Ovary (tissue), 7 donors: ENCODE measurements at regions not wholly inside any gene's neighbourhood (a gene's known extent, or its start where the extent isn't known, plus 50 kb on each side); places are given as distances from the start of the nearest gene placed in this dataset.

ENCODE experiments used
- DNase-seq, 5 donors: peaks; one replicate each; pipeline ENCODE4 v3.0.0-alpha.2; 2019 to 2020
- H3K27ac ChIP-seq, 2 donors: fragments of 200-600 bp; one replicate each; pipeline versions ENCODE4 v1.5.1 to v1.8.0; 2019 to 2022
- H3K27me3 ChIP-seq: fragments of 200-600 bp; one replicate; pipeline ENCODE4 v1.8.0; 2022
- H3K36me3 ChIP-seq: fragments of 200-600 bp; sonication (generic); one replicate; pipeline ENCODE4 v1.5.1; 2019
- H3K4me1 ChIP-seq: one replicate; pipeline ENCODE4 v1.8.1; 2013; ENCODE audit warnings: mild to moderate bottlenecking, moderate library complexity; ENCODE audit not compliant: insufficient read depth
- H3K4me3 ChIP-seq: fragments of 200-600 bp; sonication (generic); one replicate; pipeline ENCODE4 v1.5.1; 2017
- H3K9me3 ChIP-seq, 2 donors: fragments of 200-600 bp in 1 of 2; sonication (generic) in 1 of 2; one replicate each; pipeline versions ENCODE4 v1.5.1 to v1.8.1; 2013 to 2019; ENCODE audit warnings: mild to moderate bottlenecking in 1 of 2, moderate library complexity in 1 of 2
- EP300 ChIP-seq: sonication (generic); formaldehyde crosslinking; IDR thresholded peaks from one replicate; pipeline ENCODE4 v1.6.1; 2017; ENCODE audit warnings: antibody characterized with exemption
- POLR2A ChIP-seq: fragments of 450-650 bp; IDR thresholded peaks from one replicate; pipeline ENCODE4 v1.6.1; 2017; ENCODE audit warnings: antibody characterized with exemption, mild to moderate bottlenecking, moderate library complexity
- WGBS, 3 donors: extraction: QIAGEN DNeasy Blood & Tissue Kit in 1 of 3; methylation state at CpG; one replicate each; pipeline versions ENCODE4 v1.1.5 to v1.1.7; 2013 to 2017; 5-methylcytosine and 5-hydroxymethylcytosine counted together
- intact Hi-C, 4 donors: fragments of 100-400 bp; cut with DNase I; formaldehyde crosslinking; loops; one replicate each; pipeline versions ENCODE4 v1.11.0 to v1.15.1; 2022 to 2023
- TF ChIP-seq, protein P1 (sequence below), 3 donors: fragments of 450-650 bp in 2 of 3; fragments of 200-600 bp in 1 of 3; IDR thresholded peaks; one replicate each; pipeline versions ENCODE4 v1.5.1 to v1.8.0; 2016 to 2022; ENCODE audit warnings: antibody characterized with exemption in 3 of 3, mild to moderate bottlenecking in 1 of 3
- donor health status: DM: no; HTN: no; CAD: no; lungs with moderate emphysema.
- donor health status: DM: no; HTN: no; CAD: no.
- donor health status: Bipolar disorder and iron deficiency.
- donor health status: DM: no; HTN: no; CAD: no.
- donor health status: DM: yes; HTN: yes; CAD: no.

DNA sequence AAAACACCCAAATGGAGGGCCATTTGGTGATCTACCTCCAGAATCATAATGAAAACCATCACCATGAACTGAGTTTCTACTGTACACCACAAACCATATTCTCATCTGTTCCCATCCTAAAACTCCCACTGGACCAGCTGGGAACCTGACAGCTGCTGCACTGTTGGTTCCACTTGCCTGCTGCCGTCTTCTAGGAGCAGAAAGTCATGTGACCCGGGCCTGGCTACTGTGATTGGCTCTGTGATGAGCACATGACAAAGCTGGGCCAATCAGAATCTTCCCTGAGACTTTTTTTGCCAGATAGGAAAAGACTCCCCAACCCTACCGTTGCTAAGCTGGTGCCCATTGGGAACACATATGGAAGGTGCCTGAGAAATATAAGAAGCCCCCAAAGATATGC, 264.2 kb downstream of the MRTFB start:
- intact Hi-C loops = no loop called here
- H3K4me1 ChIP-seq = peaks cover 3% of the 10 kb centered on the region
- no peaks in the 10 kb centered on the region for H3K9me3 ChIP-seq
- no peaks in the 10 kb centered on the region for H3K27me3 ChIP-seq
- no peak for TF ChIP-seq POLR2A
- TF ChIP-seq EP300 = no peak
- TF ChIP-seq, protein P1, sequence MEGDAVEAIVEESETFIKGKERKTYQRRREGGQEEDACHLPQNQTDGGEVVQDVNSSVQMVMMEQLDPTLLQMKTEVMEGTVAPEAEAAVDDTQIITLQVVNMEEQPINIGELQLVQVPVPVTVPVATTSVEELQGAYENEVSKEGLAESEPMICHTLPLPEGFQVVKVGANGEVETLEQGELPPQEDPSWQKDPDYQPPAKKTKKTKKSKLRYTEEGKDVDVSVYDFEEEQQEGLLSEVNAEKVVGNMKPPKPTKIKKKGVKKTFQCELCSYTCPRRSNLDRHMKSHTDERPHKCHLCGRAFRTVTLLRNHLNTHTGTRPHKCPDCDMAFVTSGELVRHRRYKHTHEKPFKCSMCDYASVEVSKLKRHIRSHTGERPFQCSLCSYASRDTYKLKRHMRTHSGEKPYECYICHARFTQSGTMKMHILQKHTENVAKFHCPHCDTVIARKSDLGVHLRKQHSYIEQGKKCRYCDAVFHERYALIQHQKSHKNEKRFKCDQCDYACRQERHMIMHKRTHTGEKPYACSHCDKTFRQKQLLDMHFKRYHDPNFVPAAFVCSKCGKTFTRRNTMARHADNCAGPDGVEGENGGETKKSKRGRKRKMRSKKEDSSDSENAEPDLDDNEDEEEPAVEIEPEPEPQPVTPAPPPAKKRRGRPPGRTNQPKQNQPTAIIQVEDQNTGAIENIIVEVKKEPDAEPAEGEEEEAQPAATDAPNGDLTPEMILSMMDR (IDR thresholded peaks at IDR 0.05) = no peak
- H3K4me3 ChIP-seq = no peak overlapping the region
- no peaks in the 10 kb centered on the region for H3K36me3 ChIP-seq
- DNase-seq = no peak
- H3K27ac ChIP-seq = no peak overlapping the region
- 89 to 95% (median 92%) methylated on average over 3 of the region's 3 CpGs for WGBS, 3 donors

DNA sequence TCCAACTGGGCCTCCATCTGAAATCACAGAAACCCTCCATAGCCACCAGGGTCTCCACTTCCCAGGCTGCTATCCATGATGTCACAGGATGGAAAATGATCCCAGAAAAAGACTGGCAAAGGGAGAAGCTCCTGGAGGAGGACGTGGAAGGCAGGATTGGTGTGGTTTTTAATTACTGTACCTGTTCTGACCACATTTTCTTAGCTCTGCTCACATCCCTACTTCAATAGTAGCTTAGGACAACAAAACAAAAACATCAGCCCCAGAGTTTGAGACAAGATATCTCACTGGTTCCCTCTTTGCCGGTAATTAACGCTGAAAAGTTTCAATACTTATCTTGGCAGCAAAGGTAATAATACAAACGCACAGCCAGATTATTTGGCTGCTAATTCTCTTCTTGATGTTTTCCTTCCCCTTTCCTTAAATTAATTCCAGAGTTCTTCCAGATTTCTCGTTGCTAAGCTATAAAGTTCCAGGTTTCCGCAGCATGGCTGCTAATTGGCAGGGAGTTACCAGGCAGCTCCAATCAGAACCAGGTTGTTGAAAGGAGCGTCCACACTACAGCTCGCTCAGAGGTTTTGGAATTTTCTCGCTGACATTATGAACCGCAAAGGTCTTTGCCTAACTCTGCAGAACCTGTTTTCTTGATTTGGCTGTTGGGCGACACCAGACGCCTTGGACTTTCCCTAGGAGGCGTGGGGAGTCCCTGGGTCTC, 263.4 kb downstream of the MRTFB start:
- 9 to 14% (median 10%) methylated on average over 13 of the region's 13 CpGs for WGBS, 3 donors
- Histone ChIP-seq H3K9me3 (no peaks in the 10 kb centered on the region), H3K4me3 (no peak overlapping the region), H3K27me3 (no peaks in the 10 kb centered on the region), H3K4me1 (peaks cover 3% of the 10 kb centered on the region), H3K36me3 (no peaks in the 10 kb centered on the region), H3K27ac (no peak overlapping the region)
- no peak for DNase-seq
- intact Hi-C loops = no loop called here
- no peak for TF ChIP-seq EP300
- TF ChIP-seq POLR2A = no peak
- TF ChIP-seq, protein P1 (IDR thresholded peaks at IDR 0.05) = no peak

DNA sequence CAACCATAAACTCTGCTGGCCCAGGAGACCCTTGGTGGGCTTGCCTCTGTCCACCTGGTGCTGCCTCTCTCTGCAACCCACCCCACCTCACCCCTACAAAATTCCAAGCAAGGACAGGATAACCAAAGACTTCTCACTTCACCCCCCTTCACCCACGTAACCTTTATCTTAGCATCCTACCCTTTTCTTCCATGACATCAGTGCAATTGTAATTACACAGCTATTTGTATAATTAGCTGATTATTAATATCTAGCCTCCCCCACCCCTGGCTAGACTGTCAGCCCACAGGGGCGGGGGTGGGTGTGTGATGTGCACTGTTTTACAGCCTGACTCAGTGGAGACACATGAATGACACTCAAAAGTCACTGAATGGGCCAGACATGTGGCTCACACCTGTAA, 262.2 kb downstream of the MRTFB start:
- no peak overlapping the region for H3K27ac ChIP-seq
- peaks cover 3% of the 10 kb centered on the region for H3K4me1 ChIP-seq
- no peaks in the 10 kb centered on the region for H3K27me3 ChIP-seq
- WGBS, 3 donors = 93 to 96% (median 94%) methylated on average over 2 of the region's 2 CpGs
- no peak for TF ChIP-seq EP300
- no peak for TF ChIP-seq POLR2A
- TF ChIP-seq, protein P1 (IDR thresholded peaks at IDR 0.05) = no peak
- no peaks in the 10 kb centered on the region for H3K36me3 ChIP-seq
- intact Hi-C loops = no loop called here
- H3K4me3 ChIP-seq = no peak overlapping the region
- DNase-seq = no peak
- no peaks in the 10 kb centered on the region for H3K9me3 ChIP-seq

DNA sequence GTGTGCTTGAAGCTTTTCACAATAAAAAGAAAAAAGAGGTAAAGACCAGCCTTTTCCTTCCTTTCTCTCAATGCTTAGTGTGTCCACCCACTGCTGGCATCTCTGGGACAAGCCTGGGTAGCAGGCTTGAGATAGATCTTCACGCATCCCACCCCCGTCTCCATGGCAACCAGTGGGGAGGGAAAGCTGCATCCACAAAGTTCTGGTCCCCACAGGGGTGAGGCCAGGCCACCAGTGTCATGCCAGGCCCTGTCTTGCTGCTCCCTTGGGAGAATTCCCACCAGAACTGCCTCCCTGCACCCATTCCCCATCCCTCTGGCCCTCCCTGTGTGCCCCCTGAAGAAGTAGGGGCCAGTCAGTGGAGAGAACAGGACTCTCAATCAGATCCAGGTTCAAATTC, 259.9 kb downstream of the MRTFB start:
- H3K36me3 ChIP-seq = no peaks in the 10 kb centered on the region
- no peak overlapping the region for H3K27ac ChIP-seq
- no peak for DNase-seq
- no peak for TF ChIP-seq POLR2A
- TF ChIP-seq, protein P1 (IDR thresholded peaks at IDR 0.05) = no peak
- TF ChIP-seq EP300 = no peak
- intact Hi-C loops = no loop called here
- peaks cover 5% of the 10 kb centered on the region for H3K4me1 ChIP-seq
- H3K9me3 ChIP-seq = no peaks in the 10 kb centered on the region
- WGBS, 3 donors = 86 to 89% (median 88%) methylated on average over 2 of the region's 2 CpGs
- H3K27me3 ChIP-seq = no peaks in the 10 kb centered on the region
- no peak overlapping the region for H3K4me3 ChIP-seq
